OCI-LY3 (cell line): ENCODE measurements at regions not wholly inside any gene's neighbourhood (a gene's known extent, or its start where the extent isn't known, plus 50 kb on each side); places are given as distances from the start of the nearest gene placed in this dataset.

ENCODE experiments used
- H2AFZ ChIP-seq: fragments of 200-600, 300-600 bp; shearing (Covaris generic); 2 replicates; pipeline ENCODE4 v1.6.0; 2014; ENCODE audit warnings: antibody characterized with exemption, low read depth, low read length
- H3K27ac ChIP-seq: fragments of 200-600, 300-600 bp; sonication (generic); 2 replicates; pipeline ENCODE4 v1.5.1; 2014; ENCODE audit warnings: mild to moderate bottlenecking, low read length, moderate library complexity, mixed read lengths
- H3K27me3 ChIP-seq: fragments of 200-600, 300-600 bp; sonication (generic); 2 replicates; pipeline ENCODE4 v1.6.1; 2014; ENCODE audit warnings: low read depth, low read length, mixed read lengths
- H3K36me3 ChIP-seq: fragments of 200-600, 300-600 bp; sonication (generic); replicated peaks from 2 replicates; pipeline ENCODE3; 2014; ENCODE audit warnings: low read depth, low read length, mixed read lengths
- H3K4me1 ChIP-seq: fragments of 300-600, 200-600 bp; sonication (generic); 2 replicates; pipeline ENCODE4 v1.6.1; 2014; ENCODE audit warnings: low read length, mixed read lengths
- H3K4me2 ChIP-seq: fragments of 200-600, 300-600 bp; sonication (generic); 2 replicates; pipeline ENCODE4 v1.6.1; 2014; ENCODE audit warnings: low read length, mixed read lengths
- H3K4me3 ChIP-seq: fragments of 300-600, 200-600 bp; sonication (generic); 2 replicates; pipeline ENCODE4 v1.5.1; 2014; ENCODE audit warnings: antibody characterized with exemption, mild to moderate bottlenecking, low read length, moderate library complexity
- H3K79me2 ChIP-seq: fragments of 300-600, 200-600 bp; shearing (Covaris generic); 2 replicates; pipeline ENCODE4 v1.6.1; 2014; ENCODE audit warnings: mild to moderate bottlenecking, low read length, mixed read lengths
- H3K9ac ChIP-seq: fragments of 300-600, 200-600 bp; shearing (Covaris generic); 2 replicates; pipeline ENCODE4 v1.6.0; 2014; ENCODE audit warnings: mild to moderate bottlenecking, low read length, moderate library complexity
- H3K9me3 ChIP-seq: fragments of 200-600, 300-600 bp; shearing (Covaris generic); 2 replicates; pipeline ENCODE4 v1.6.1; 2014; ENCODE audit warnings: low read length, mixed read lengths; ENCODE audit not compliant: insufficient read depth
- H4K20me1 ChIP-seq: fragments of 200-600, 300-600 bp; sonication (generic); 2 replicates; pipeline ENCODE4 v1.6.1; 2016; ENCODE audit warnings: low read length, mixed read lengths; ENCODE audit not compliant: insufficient read depth
- CTCF ChIP-seq: fragments of 200-600, 300-600 bp; sonication (generic); IDR thresholded peaks from 2 replicates; pipeline ENCODE4 v1.5.1; 2014; ENCODE audit warnings: antibody characterized with exemption, low read length, low read depth
- EZH2phosphoT487 ChIP-seq: fragments of 200-600 bp; shearing (Covaris generic); IDR thresholded peaks from 2 replicates; pipeline ENCODE4 v1.6.1; 2018; ENCODE audit warnings: antibody characterized with exemption, mixed run types, low read depth

GRCh38 chr2:79275863-79276262 lies 116.3 kb upstream of the REG3A start:
- Histone ChIP-seq H3K79me2 (no peaks in the 10 kb centered on the region), H3K27ac (no peak overlapping the region), H2AFZ (no peak overlapping the region), H3K4me1 (no peaks in the 10 kb centered on the region), H4K20me1 (no peaks in the 10 kb centered on the region), H3K4me3 (no peak overlapping the region), H3K36me3 (no peaks in the 10 kb centered on the region), H3K27me3 (no peaks in the 10 kb centered on the region), H3K9ac (no peak overlapping the region), H3K9me3 (peaks cover 6% of the 10 kb centered on the region; the same call in 1 of the 2 replicates), H3K4me2 (no peak overlapping the region)
- TF ChIP-seq EZH2phosphoT487 (no peak), CTCF (no peak)

GRCh38 chr2:79275197-79275596 lies 115.6 kb upstream of the REG3A start:
- no peak overlapping the region for H2AFZ ChIP-seq
- peaks cover 6% of the 10 kb centered on the region; the same call in 1 of the 2 replicates for H3K9me3 ChIP-seq
- no peak overlapping the region for H3K4me2 ChIP-seq
- no peak overlapping the region for H3K27ac ChIP-seq
- H3K36me3 ChIP-seq, result no peaks in the 10 kb centered on the region
- no peaks in the 10 kb centered on the region for H3K4me1 ChIP-seq
- H3K79me2 ChIP-seq, result no peaks in the 10 kb centered on the region
- H3K27me3 ChIP-seq, result no peaks in the 10 kb centered on the region
- H4K20me1 ChIP-seq, result no peaks in the 10 kb centered on the region
- no peak for TF ChIP-seq CTCF
- no peak overlapping the region for H3K9ac ChIP-seq
- H3K4me3 ChIP-seq, result no peak overlapping the region

GRCh38 chr2:79272616-79273015 lies 113.1 kb upstream of the REG3A start:
- Histone ChIP-seq H3K9me3 (peaks cover 6% of the 10 kb centered on the region; the same call in 1 of the 2 replicates), H3K4me2 (no peak overlapping the region), H3K4me1 (no peaks in the 10 kb centered on the region), H2AFZ (no peak overlapping the region), H3K9ac (no peak overlapping the region), H3K36me3 (no peaks in the 10 kb centered on the region), H4K20me1 (no peaks in the 10 kb centered on the region), H3K27ac (no peak overlapping the region), H3K79me2 (no peaks in the 10 kb centered on the region), H3K4me3 (no peak overlapping the region), H3K27me3 (no peaks in the 10 kb centered on the region)
- TF ChIP-seq EZH2phosphoT487 (no peak), CTCF (no peak)

- Histone ChIP-seq H2AFZ (no peak overlapping the region), H3K36me3 (no peaks in the 10 kb centered on the region), H3K9ac (no peak overlapping the region), H3K4me1 (no peaks in the 10 kb centered on the region), H3K9me3 (peaks cover 6% of the 10 kb centered on the region; the same call in 1 of the 2 replicates), H3K27me3 (no peaks in the 10 kb centered on the region), H3K79me2 (no peaks in the 10 kb centered on the region), H3K4me3 (no peak overlapping the region), H3K4me2 (no peak overlapping the region), H4K20me1 (no peaks in the 10 kb centered on the region), H3K27ac (no peak overlapping the region)
- no peak for TF ChIP-seq EZH2phosphoT487
- TF ChIP-seq CTCF, result no peak
Measured at GRCh38 chr2:79271456-79271855, 111.9 kb upstream of the REG3A start.
